ENCODE measurements at regions not wholly inside any gene's neighbourhood (a gene's known extent, or its start where the extent isn't known, plus 50 kb on each side); places are given as distances from the start of the nearest gene placed in this dataset.

DNA sequence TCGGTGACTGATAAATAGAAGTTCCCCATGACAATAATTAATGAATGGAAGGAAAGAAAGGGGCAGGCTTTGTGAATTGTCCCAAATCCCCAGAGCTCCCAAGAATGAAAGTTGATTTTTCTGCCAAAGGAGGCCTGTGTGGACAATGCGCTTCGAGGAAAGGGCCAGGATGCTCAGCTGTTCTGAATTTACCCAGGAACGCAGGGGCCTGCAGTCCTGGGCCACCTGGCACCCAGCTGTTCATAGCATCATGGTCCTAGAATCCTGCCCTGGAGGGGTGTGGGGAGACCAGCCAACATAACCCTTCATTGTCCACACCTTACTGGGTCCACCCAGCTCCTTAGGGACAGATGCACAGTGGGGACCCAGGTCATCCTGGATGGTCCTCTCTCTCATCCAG, 587.5 kb downstream of the BCL11B start:
- no peak for DNase-seq (ENCODE audit: extremely low read depth, insufficient read length)
- no peak overlapping the region for H3K4me3 ChIP-seq (replicated peaks; ENCODE audit: low read depth, low read length)
- no peaks in the 10 kb centered on the region for H3K27me3 ChIP-seq (replicated peaks; ENCODE audit: control insufficient read depth, insufficient read depth, low read length)
- no peaks in the 10 kb centered on the region for H3K36me3 ChIP-seq (ENCODE audit: control insufficient read depth, insufficient read depth, low read length)
- TF ChIP-seq, protein P1, sequence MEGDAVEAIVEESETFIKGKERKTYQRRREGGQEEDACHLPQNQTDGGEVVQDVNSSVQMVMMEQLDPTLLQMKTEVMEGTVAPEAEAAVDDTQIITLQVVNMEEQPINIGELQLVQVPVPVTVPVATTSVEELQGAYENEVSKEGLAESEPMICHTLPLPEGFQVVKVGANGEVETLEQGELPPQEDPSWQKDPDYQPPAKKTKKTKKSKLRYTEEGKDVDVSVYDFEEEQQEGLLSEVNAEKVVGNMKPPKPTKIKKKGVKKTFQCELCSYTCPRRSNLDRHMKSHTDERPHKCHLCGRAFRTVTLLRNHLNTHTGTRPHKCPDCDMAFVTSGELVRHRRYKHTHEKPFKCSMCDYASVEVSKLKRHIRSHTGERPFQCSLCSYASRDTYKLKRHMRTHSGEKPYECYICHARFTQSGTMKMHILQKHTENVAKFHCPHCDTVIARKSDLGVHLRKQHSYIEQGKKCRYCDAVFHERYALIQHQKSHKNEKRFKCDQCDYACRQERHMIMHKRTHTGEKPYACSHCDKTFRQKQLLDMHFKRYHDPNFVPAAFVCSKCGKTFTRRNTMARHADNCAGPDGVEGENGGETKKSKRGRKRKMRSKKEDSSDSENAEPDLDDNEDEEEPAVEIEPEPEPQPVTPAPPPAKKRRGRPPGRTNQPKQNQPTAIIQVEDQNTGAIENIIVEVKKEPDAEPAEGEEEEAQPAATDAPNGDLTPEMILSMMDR (IDR thresholded peaks at IDR 0.05; ENCODE audit: insufficient read depth, low read length, poor library complexity, severe bottlenecking) = no peak

DNA sequence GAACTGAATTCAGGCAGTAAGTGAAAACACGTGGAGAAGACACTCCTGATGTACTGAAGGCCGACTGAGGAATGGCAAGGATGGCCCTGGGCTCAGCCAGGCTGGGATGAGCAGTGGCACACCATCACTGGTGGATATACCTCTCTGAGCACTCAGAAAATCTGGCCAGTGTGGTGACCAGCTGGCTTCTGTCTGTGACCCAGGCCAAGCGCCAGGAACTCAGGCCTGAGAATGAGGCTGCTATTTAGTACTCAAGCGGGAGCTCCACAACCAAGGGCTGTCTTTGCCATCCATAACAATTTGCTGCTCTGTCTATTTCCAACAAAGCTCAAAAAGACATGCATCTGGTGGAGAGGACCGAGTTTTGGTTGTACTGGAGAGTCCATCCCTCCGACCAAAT, 586.3 kb downstream of the BCL11B start:
- Histone ChIP-seq H3K27me3 (replicated peaks; ENCODE audit: control insufficient read depth, insufficient read depth, low read length) (no peaks in the 10 kb centered on the region), H3K4me3 (replicated peaks; ENCODE audit: low read depth, low read length) (no peak overlapping the region), H3K36me3 (ENCODE audit: control insufficient read depth, insufficient read depth, low read length) (no peaks in the 10 kb centered on the region)
- DNase-seq (ENCODE audit: extremely low read depth, insufficient read length) = no peak
- TF ChIP-seq, protein P1 (IDR thresholded peaks at IDR 0.05; ENCODE audit: insufficient read depth, low read length, poor library complexity, severe bottlenecking) = no peak

DNA sequence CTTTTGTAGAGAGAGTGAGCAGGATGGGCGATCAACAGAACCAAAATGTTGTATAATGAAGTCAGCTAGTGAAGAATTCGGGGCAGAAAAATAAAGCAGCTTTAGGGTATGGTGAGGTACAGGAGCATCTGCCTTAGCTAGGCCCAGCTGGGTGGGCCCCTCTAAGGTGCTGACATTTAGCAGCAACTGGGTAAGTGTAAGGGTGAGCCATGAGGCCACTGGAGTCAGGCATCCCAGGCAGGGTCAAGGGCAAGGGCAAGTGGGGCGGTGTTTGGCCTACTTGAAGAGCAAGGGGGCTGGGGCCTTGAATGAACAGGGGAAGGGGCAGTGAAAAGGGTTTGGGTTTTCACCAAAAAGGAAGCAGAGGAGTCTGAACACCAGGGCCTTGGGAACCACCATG, 583.6 kb downstream of the BCL11B start:
- no peak for DNase-seq (ENCODE audit: extremely low read depth, insufficient read length)
- H3K4me3 ChIP-seq (replicated peaks; ENCODE audit: low read depth, low read length) = no peak overlapping the region
- TF ChIP-seq, protein P1 (IDR thresholded peaks at IDR 0.05; ENCODE audit: insufficient read depth, low read length, poor library complexity, severe bottlenecking) = no peak
- H3K27me3 ChIP-seq (replicated peaks; ENCODE audit: control insufficient read depth, insufficient read depth, low read length) = no peaks in the 10 kb centered on the region
- H3K36me3 ChIP-seq (ENCODE audit: control insufficient read depth, insufficient read depth, low read length) = no peaks in the 10 kb centered on the region

DNA sequence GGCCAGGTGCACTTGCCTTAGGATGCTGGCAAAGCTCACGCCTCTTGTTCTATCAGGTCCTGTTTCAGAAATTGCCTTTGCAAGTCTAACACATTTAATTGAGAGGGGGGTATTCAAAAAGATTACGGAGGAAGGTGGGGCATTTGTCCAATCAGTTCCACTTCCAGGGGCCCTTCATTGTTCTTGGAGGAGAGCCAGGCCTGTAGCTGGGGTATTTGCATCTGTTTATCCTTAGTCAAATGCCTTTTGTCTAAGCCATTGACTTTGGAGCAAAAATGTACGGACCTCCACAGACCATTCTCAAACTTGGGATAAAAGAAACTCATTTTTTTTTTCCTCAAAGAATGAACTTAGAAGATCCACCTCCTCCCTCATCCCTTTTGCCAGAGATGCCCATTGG, 582.0 kb downstream of the BCL11B start:
- DNase-seq (ENCODE audit: extremely low read depth, insufficient read length) = no peak
- TF ChIP-seq, protein P1 (IDR thresholded peaks at IDR 0.05; ENCODE audit: insufficient read depth, low read length, poor library complexity, severe bottlenecking) = no peak
- Histone ChIP-seq H3K4me3 (replicated peaks; ENCODE audit: low read depth, low read length) (no peak overlapping the region), H3K27me3 (replicated peaks; ENCODE audit: control insufficient read depth, insufficient read depth, low read length) (no peaks in the 10 kb centered on the region), H3K36me3 (ENCODE audit: control insufficient read depth, insufficient read depth, low read length) (no peaks in the 10 kb centered on the region)

DNA sequence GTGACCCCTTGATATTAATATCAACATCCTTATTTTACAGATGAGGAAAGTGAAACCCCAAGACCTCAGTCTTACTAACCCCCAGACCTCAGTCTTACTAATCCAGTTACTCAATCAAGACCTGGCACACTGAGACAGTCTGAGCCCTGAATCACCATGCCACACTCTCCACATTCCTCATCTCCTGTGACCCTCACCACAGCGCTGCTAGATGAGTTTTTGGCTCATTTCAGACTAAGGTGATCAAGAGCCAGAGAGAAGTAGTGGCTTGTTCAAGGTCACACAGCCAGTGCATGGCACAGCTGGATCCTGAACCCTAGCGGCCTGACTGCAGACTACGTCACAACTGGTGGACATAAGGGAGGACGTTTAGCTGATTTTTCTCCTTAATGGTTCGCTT, 579.2 kb downstream of the BCL11B start:
- Histone ChIP-seq H3K4me3 (replicated peaks; ENCODE audit: low read depth, low read length) (no peak overlapping the region), H3K27me3 (replicated peaks; ENCODE audit: control insufficient read depth, insufficient read depth, low read length) (no peaks in the 10 kb centered on the region), H3K36me3 (ENCODE audit: control insufficient read depth, insufficient read depth, low read length) (no peaks in the 10 kb centered on the region)
- TF ChIP-seq, protein P1 (IDR thresholded peaks at IDR 0.05; ENCODE audit: insufficient read depth, low read length, poor library complexity, severe bottlenecking) = no peak
- DNase-seq (ENCODE audit: extremely low read depth, insufficient read length) = no peak

DNA sequence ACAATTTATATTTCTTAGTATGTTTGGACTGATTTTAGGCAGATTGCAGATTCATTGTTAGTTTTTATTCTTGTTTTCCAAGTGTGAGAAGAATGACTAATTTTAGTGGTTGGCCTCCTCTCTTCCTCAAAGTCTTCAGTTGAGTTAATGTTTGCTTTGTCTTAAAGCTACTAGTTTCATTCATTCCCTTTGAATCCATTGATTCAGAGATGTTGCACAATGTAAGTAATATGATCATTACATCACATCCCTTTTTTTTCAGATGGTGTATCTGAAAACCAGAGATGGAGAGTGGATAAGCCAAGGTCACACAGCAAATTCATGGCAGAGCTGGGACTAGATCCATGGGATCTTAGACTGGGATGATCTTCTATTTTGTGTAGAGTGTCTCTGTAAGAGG, 577.5 kb downstream of the BCL11B start:
- Histone ChIP-seq H3K27me3 (replicated peaks; ENCODE audit: control insufficient read depth, insufficient read depth, low read length) (no peaks in the 10 kb centered on the region), H3K36me3 (ENCODE audit: control insufficient read depth, insufficient read depth, low read length) (no peaks in the 10 kb centered on the region), H3K4me3 (replicated peaks; ENCODE audit: low read depth, low read length) (no peak overlapping the region)
- TF ChIP-seq, protein P1 (IDR thresholded peaks at IDR 0.05; ENCODE audit: insufficient read depth, low read length, poor library complexity, severe bottlenecking) = no peak
- DNase-seq (ENCODE audit: extremely low read depth, insufficient read length) = no peak

All from GM06990 (cell line).